GM21576 (cell line): ENCODE measurements at regions not wholly inside any gene's neighbourhood (a gene's known extent, or its start where the extent isn't known, plus 50 kb on each side); places are given as distances from the start of the nearest gene placed in this dataset.
"Not testable (repeated sequence)": the region's sequence is repeated elsewhere in the genome, so short reads cannot be mapped to it uniquely, and the experiment has no call there.

Experiments
- ATAC-seq: cut with Tn5 transposase; IDR thresholded peaks from one replicate; pipeline ENCODE4 v1.9.1; 2021; ENCODE audit warnings: mild to moderate bottlenecking, moderate library complexity; ENCODE audit not compliant: unreplicated experiment

GRCh38 chr15:20625469-20625868 lies 83.9 kb upstream of the GOLGA6L6 start:
- ATAC-seq = not testable (repeated sequence)

- not testable (repeated sequence) for ATAC-seq
These were observed 82.5 kb upstream of the GOLGA6L6 start for GRCh38 chr15:20624085-20624484.

DNA sequence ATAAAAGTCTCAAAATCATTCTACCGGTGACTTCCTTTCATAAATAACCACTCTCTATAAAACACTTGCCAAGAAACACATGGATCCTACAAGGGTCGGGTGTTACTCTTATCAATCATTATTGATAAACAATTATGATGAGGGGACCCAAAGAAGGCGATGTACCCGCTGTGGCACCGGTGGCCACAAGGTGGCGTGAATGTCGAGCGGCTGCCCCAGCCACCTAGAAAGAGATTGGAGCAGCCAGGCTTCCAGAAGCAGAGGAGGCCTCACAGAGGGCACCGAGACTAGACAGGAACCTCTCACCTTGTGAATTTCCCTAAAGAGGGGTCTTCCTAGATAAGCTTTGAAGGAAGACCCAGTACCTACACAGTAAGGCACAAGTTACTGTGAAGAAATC lies 80.5 kb upstream of the GOLGA6L6 start:
- ATAC-seq = peak; percentile 55

DNA sequence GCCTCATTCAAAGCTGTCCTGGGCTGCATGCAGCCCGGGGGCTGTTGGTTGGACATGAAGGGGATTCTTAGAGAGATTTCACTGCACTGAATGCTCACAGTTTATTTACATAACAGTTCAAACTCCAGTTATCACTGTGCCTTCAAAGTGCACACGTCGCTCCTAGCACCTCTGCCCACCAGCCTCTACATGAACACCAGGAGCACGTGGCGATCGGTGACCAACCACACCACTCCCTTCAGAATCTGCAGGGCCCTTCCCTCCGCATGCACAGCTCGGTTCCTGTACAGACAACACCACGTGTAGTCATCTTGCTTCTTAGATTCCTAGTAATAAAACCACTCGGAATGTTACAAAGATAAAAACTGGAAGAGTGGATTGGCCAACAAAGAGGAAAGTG lies 72.9 kb upstream of the GOLGA6L6 start:
- not testable (repeated sequence) for ATAC-seq

DNA sequence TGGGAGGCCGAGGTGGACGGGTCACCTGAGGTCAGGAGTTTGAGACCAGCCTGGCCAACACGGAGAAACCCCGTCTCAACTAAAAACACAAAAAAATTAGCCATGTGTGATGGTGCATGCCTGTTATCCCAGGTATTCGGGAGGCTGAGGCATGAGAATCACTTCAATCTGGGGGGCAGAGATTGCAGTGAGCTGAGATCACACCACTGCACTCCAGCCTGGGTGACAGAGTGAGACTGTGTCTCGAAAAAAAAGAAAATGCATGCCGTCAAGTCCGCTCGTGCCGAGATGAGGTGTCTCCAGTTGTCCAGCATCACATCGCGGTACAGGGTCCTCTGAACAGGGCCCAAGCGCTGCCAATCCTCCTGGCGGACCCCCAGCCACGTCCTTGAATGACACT lies 71.2 kb upstream of the GOLGA6L6 start:
- ATAC-seq = not testable (repeated sequence)

GRCh38 chr15:20612356-20612755 lies 70.8 kb upstream of the GOLGA6L6 start:
- ATAC-seq = not testable (repeated sequence)

DNA sequence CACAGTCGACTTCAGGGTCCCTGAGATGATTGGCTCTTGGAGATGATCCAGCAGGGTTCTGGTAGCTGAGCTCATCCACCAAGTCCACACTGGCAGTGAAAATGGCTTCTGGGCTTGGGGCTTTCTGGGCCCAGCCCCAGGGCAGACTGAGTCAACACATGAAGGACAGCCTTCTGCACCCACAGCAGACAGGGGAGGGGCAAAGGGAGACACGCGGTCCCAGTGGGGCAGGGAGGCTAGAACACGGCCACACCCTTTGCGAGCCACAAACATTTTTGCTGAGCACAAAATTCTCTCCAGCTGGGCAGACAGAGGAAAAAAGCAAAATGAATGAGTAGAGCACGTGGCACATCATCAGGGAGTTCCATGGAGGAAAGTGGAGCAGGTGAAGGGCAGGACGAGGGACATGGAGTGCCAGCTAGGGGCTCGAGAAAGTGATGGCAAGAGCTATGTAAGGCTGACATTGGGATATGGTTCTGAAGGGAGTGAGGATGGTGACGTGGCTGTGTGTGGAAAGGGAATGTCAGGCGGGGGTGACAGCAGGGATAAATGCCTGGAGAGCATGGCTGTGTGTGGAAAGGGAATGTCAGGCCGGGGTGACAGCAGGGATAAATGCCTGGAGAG lies 70.2 kb upstream of the GOLGA6L6 start:
- not testable (repeated sequence) for ATAC-seq

DNA sequence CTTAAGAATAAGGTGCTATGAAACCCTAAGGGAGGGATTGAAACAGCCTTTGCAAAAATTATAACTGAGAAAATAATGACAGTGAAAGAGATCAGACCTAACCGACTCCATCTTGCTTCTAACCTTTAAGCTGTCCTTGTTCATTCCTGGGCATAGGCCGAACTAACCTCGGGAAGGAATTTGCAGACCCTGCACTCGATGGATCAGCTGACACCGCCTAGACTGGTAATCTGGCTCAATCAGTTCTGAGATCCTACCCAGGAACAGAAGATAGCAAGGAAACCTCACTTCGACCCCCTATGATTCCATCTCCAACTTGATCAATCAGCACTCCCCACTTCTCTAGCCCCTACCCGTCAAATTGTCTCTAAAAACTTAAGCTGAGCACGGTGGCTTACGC lies 66.6 kb upstream of the GOLGA6L6 start:
- not testable (repeated sequence) for ATAC-seq

DNA sequence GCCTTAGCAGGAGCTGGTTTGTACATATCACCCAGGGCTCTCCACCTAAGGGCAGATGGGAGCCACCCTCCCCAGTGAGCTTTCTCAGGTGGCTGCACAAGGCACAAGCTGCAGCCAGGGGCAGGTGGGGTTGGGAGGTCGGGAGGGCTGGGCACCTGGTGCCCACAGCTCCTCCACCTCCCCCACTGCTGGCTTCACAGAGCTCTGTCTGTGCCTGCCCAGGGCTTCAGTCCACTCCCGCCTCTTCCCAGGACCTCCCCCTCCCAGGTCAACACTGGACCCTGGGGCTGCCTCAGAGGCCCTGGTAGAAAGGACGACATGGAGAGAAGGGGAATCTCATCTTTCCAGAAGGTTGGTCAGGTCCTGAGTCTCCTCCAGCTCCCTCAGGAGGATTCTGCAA lies 55.6 kb upstream of the GOLGA6L6 start:
- ATAC-seq = not testable (repeated sequence)

- ATAC-seq = not testable (repeated sequence)
These were observed 52.6 kb upstream of the GOLGA6L6 start for GRCh38 chr15:20594219-20594618.

- not testable (repeated sequence) for ATAC-seq
These were observed 50.3 kb upstream of the GOLGA6L6 start for GRCh38 chr15:20591936-20592335.
